OCI-LY7 (cell line): ENCODE measurements at regions not wholly inside any gene's neighbourhood (a gene's known extent, or its start where the extent isn't known, plus 50 kb on each side); places are given as distances from the start of the nearest gene placed in this dataset.
"Not testable (repeated sequence)": the region's sequence is repeated elsewhere in the genome, so short reads cannot be mapped to it uniquely, and the experiment has no call there.

Experiments
- BruUV-seq: library from RNA; stranded (reverse); fragments of 400-500 nt; replicated peaks from 2 replicates; lab custom pipeline; 2021; lab: Mats Ljungman, UMichigan
- CTCF ChIA-PET: fragments of 300-600 bp; sonication (Branson Sonifier 250); formaldehyde crosslinking; loops from one replicate; lab custom pipeline; 2022; ENCODE audit warnings: antibody characterized with exemption; ENCODE audit not compliant: unreplicated experiment; lab: Charles Lee
- POLR2A ChIA-PET: fragments of 300-600 bp; sonication (Branson Sonifier 250); formaldehyde crosslinking; loops from one replicate; lab custom pipeline; 2022; ENCODE audit warnings: antibody characterized with exemption; lab: Charles Lee
- DNase-seq: peaks from one replicate; pipeline ENCODE4 v3.0.0-alpha.2; 2015; ENCODE audit warnings: low spot score
- H2AFZ ChIP-seq: fragments of 200-600 bp; sonication (generic), shearing (Covaris generic); 2 replicates; pipeline ENCODE4 v1.6.1; 2014; ENCODE audit warnings: mild to moderate bottlenecking, antibody characterized with exemption, low read length, moderate library complexity
- H3K27ac ChIP-seq: fragments of 200-600 bp; sonication (generic); 2 replicates; pipeline ENCODE4 v1.5.1; 2014; ENCODE audit warnings: mixed run types, low read depth, mild to moderate bottlenecking, moderate library complexity, low read length, inconsistent platforms; ENCODE audit not compliant: poor library complexity, severe bottlenecking
- H3K36me3 ChIP-seq: fragments of 200-600 bp; sonication (generic); 2 replicates; pipeline ENCODE4 v1.6.1; 2014; ENCODE audit warnings: mild to moderate bottlenecking, antibody characterized with exemption, low read length, moderate library complexity, mixed read lengths; ENCODE audit not compliant: insufficient read depth
- H3K4me1 ChIP-seq: fragments of 200-600 bp; sonication (generic); 2 replicates; pipeline ENCODE4 v1.5.1; 2014; ENCODE audit warnings: mild to moderate bottlenecking, low read length; ENCODE audit not compliant: insufficient read depth, poor library complexity, severe bottlenecking
- H3K4me2 ChIP-seq: fragments of 200-600 bp; sonication (generic); 2 replicates; pipeline ENCODE4 v1.6.1; 2014; ENCODE audit warnings: mild to moderate bottlenecking, low read length
- H3K4me3 ChIP-seq: fragments of 200-600 bp; sonication (generic); 2 replicates; pipeline ENCODE4 v1.5.1; 2014; ENCODE audit warnings: mild to moderate bottlenecking, low read depth, low read length; ENCODE audit not compliant: poor library complexity, severe bottlenecking
- H3K79me2 ChIP-seq: fragments of 200-600 bp; sonication (generic); 2 replicates; pipeline ENCODE4 v1.6.1; 2016; ENCODE audit warnings: low read depth, mild to moderate bottlenecking, low read length, moderate library complexity, mixed read lengths; ENCODE audit not compliant: insufficient read depth
- H3K9me2 ChIP-seq: fragments of 200-600 bp; sonication (generic); 2 replicates; pipeline ENCODE4 v1.6.1; 2016; ENCODE audit warnings: mild to moderate bottlenecking, low read length, mixed read lengths; ENCODE audit not compliant: insufficient read depth
- H3K9me3 ChIP-seq: fragments of 200-600 bp; sonication (generic); 2 replicates; pipeline ENCODE4 v1.6.1; 2014; ENCODE audit warnings: mild to moderate bottlenecking, mixed run types, low read length, mixed read lengths
- H4K20me1 ChIP-seq: fragments of 200-600 bp; sonication (generic); 2 replicates; pipeline ENCODE4 v1.6.1; 2014; ENCODE audit warnings: mild to moderate bottlenecking, antibody characterized with exemption, low read length, moderate library complexity, mixed read lengths; ENCODE audit not compliant: insufficient read depth
- CTCF ChIP-seq: fragments of 200-600 bp; sonication (generic); conservative IDR thresholded peaks from 2 replicates; pipeline ENCODE4 v1.5.1; 2014; ENCODE audit warnings: mild to moderate bottlenecking, antibody characterized with exemption, low read length, moderate library complexity, mixed read lengths
- EZH2phosphoT487 ChIP-seq: fragments of 200-600 bp; sonication (generic); IDR thresholded peaks from 2 replicates; pipeline ENCODE4 v1.6.1; 2018; ENCODE audit warnings: low read depth, borderline replicate concordance, mild to moderate bottlenecking, mixed run types, antibody characterized with exemption, low read length, moderate library complexity, mixed read lengths
- intact Hi-C: fragments of 100-400 bp; cut with micrococcal nuclease; formaldehyde crosslinking; loops from one replicate; pipeline ENCODE4 v1.10.0; 2022; ENCODE audit not compliant: unreplicated experiment

GRCh38 chr5:120818128-120818527 lies 354.0 kb downstream of the PRR16 start:
- Histone ChIP-seq H4K20me1 (no peaks in the 10 kb centered on the region), H3K9me2 (no peaks in the 10 kb centered on the region; the same call in 1 of the 2 replicates), H3K79me2 (no peaks in the 10 kb centered on the region), H2AFZ (no peak overlapping the region), H3K27ac (no peak overlapping the region), H3K4me1 (no peaks in the 10 kb centered on the region), H3K4me3 (no peak overlapping the region), H3K36me3 (no peaks in the 10 kb centered on the region), H3K9me3 (no peaks in the 10 kb centered on the region), H3K4me2 (no peak overlapping the region)
- intact Hi-C loops = no loop called here
- TF ChIP-seq EZH2phosphoT487 (no peak), CTCF (no peak)
- BruUV-seq = no TSS peak
- CTCF ChIA-PET = no interaction called here
- POLR2A ChIA-PET = interaction anchor here (0.6 kb wide), 1 partner anchor 13 kb away, joined by 3 read pairs; no protein-coding TSS in a partner anchor
- DNase-seq = no peak

- DNase-seq = no peak
- Histone ChIP-seq H3K9me2 (no peaks in the 10 kb centered on the region), H3K4me1 (no peaks in the 10 kb centered on the region), H3K36me3 (no peaks in the 10 kb centered on the region), H2AFZ (no peak overlapping the region), H3K4me2 (no peak overlapping the region), H3K27ac (no peak overlapping the region), H4K20me1 (no peaks in the 10 kb centered on the region), H3K9me3 (no peaks in the 10 kb centered on the region), H3K79me2 (no peaks in the 10 kb centered on the region), H3K4me3 (no peak overlapping the region)
- POLR2A ChIA-PET = no interaction called here
- no TSS peak for BruUV-seq
- TF ChIP-seq CTCF (no peak), EZH2phosphoT487 (no peak)
- intact Hi-C loops = no loop called here
- CTCF ChIA-PET = no interaction called here
Observed at GRCh38 chr5:120823328-120823727, 359.2 kb downstream of the PRR16 start.

GRCh38 chr5:120831646-120832045 lies 367.5 kb downstream of the PRR16 start:
- DNase-seq, CTCF ChIA-PET, H3K9me2 ChIP-seq, H3K27ac ChIP-seq, H3K9me3 ChIP-seq, H3K4me1 ChIP-seq, BruUV-seq, H2AFZ ChIP-seq, H3K36me3 ChIP-seq, H3K4me2 ChIP-seq, H3K4me3 ChIP-seq, intact Hi-C loops, POLR2A ChIA-PET, H3K79me2 ChIP-seq, H4K20me1 ChIP-seq: not testable (repeated sequence)
